GM12878 (cell line): ENCODE measurements at regions not wholly inside any gene's neighbourhood (a gene's known extent, or its start where the extent isn't known, plus 50 kb on each side); places are given as distances from the start of the nearest gene placed in this dataset.

Experiments
- ATAC-seq: fragments of 200-7000 bp; cut with Tn5 transposase; 3 replicates; pipeline ENCODE4 v1.9.1; 2020; ENCODE audit warnings: mild to moderate bottlenecking, moderate library complexity
- BruUV-seq: library from RNA; stranded (reverse); fragments of 400-500 nt; replicated peaks from 2 replicates; lab custom pipeline; 2021; lab: Mats Ljungman, UMichigan
- CTCF ChIA-PET: fragments of 300-600 bp; sonication (Branson Sonifier 250); formaldehyde crosslinking; extraction: SDS; loops from one replicate; lab custom pipeline; 2021; ENCODE audit warnings: inconsistent platforms; lab: Yijun Ruan, JAX
- POLR2A ChIA-PET: fragments of 350-600 bp; formaldehyde crosslinking; extraction: SDS; loops from one replicate; lab custom pipeline; 2021; ENCODE audit warnings: inconsistent platforms; lab: Charles Lee
- RAD21 ChIA-PET: fragments of 300-600 bp; sonication (Branson Sonifier 250); formaldehyde crosslinking; loops from one replicate; lab custom pipeline; 2023; ENCODE audit warnings: antibody characterized with exemption; ENCODE audit not compliant: unreplicated experiment; lab: Charles Lee
- SMC1A ChIA-PET: fragments of 300-600 bp; sonication (Branson Sonifier 250); formaldehyde crosslinking; loops from one replicate; lab custom pipeline; 2023; ENCODE audit not compliant: unreplicated experiment, uncharacterized antibody; lab: Charles Lee
- DNase-seq: peaks from one replicate; pipeline ENCODE4 v3.0.0-alpha.2; 2011; ENCODE audit warnings: low read depth, low spot score
- FAIRE-seq: peaks from 3 replicates; lab custom pipeline; 2011; peaks lifted over from hg19 to GRCh38; lab: Jason Lieb, UNC
- H2AFZ ChIP-seq: 2 replicates; pipeline ENCODE4 v1.6.0; 2011; ENCODE audit warnings: low read depth, low read length, control low read depth; ENCODE audit not compliant: control insufficient read depth
- H3K27ac ChIP-seq: 2 replicates; pipeline ENCODE4 v1.5.1; 2011; ENCODE audit warnings: control low read depth; ENCODE audit not compliant: control insufficient read depth, insufficient read depth
- H3K27me3 ChIP-seq, 2 experiments: replicated peaks in 1 of 2; 2 replicates each; pipeline versions ENCODE4 v1.6.0 to v1.6.1; 2011; ENCODE audit warnings: low read length in 1 of 2; ENCODE audit not compliant: control insufficient read depth in 2 of 2, insufficient read depth in 2 of 2
- H3K36me3 ChIP-seq, 2 experiments: 2 replicates each; pipeline ENCODE4 v1.5.1; 2011; ENCODE audit warnings: low read length in 1 of 2; ENCODE audit not compliant: control insufficient read depth in 2 of 2, insufficient read depth in 2 of 2
- H3K4me1 ChIP-seq: 2 replicates; pipeline ENCODE4 v1.6.1; 2011; ENCODE audit warnings: mild to moderate bottlenecking, low read length, moderate library complexity, mixed read lengths; ENCODE audit not compliant: control insufficient read depth, insufficient read depth
- H3K4me2 ChIP-seq: 2 replicates; pipeline ENCODE4 v1.6.0; 2011; ENCODE audit warnings: control low read depth; ENCODE audit not compliant: control insufficient read depth, insufficient read depth
- H3K4me3 ChIP-seq: fragments of 200-600 bp; sonication (generic); 2 replicates; pipeline ENCODE4 v1.5.1; 2016
- H3K79me2 ChIP-seq: 2 replicates; pipeline ENCODE4 v1.6.0; 2011; ENCODE audit warnings: low read length; ENCODE audit not compliant: control insufficient read depth, insufficient read depth
- H3K9ac ChIP-seq: 2 replicates; pipeline ENCODE4 v1.8.0; 2011; ENCODE audit warnings: low read length, control low read depth, mixed read lengths; ENCODE audit not compliant: control insufficient read depth, insufficient read depth
- H3K9me3 ChIP-seq: replicated peaks from 3 replicates; pipeline ENCODE4 v1.5.1; 2011; ENCODE audit warnings: mild to moderate bottlenecking, low read length; ENCODE audit not compliant: control insufficient read depth, insufficient read depth
- H4K20me1 ChIP-seq: 2 replicates; pipeline ENCODE4 v1.6.0; 2011; ENCODE audit not compliant: control insufficient read depth, insufficient read depth
- IKZF1 ChIP-seq: fragments of 450-650 bp; conservative IDR thresholded peaks from 2 replicates; pipeline ENCODE4 v1.6.1; 2017; ENCODE audit warnings: antibody characterized with exemption, mild to moderate bottlenecking
- MYB ChIP-seq: fragments of 150-350 bp; IDR thresholded peaks from 2 replicates; pipeline ENCODE4 v1.6.1; 2014; ENCODE audit warnings: mild to moderate bottlenecking, low read depth, low read length, borderline replicate concordance
- NR2C1 ChIP-seq: fragments of 450-650 bp; IDR thresholded peaks from 2 replicates; pipeline ENCODE4 v1.6.1; 2017; ENCODE audit warnings: antibody characterized with exemption, mild to moderate bottlenecking, moderate library complexity
- RBBP5 ChIP-seq: fragments of 200-600 bp; sonication (generic); conservative IDR thresholded peaks from 2 replicates; pipeline ENCODE4 v1.6.1; 2016
- SREBF2 ChIP-seq: IDR thresholded peaks from 2 replicates; pipeline ENCODE4 v1.6.1; 2012; ENCODE audit warnings: mild to moderate bottlenecking, low read length
- TCF7 ChIP-seq: IDR thresholded peaks from 2 replicates; pipeline ENCODE4 v1.6.1; 2014; ENCODE audit warnings: antibody characterized with exemption, borderline replicate concordance
- ZBED1 ChIP-seq: IDR thresholded peaks from 2 replicates; pipeline ENCODE4 v1.6.1; 2016; ENCODE audit warnings: borderline replicate concordance
- WGBS: methylation state at CpG from one replicate; pipeline ENCODE4 v1.1.6; 2016; ENCODE audit warnings: low lambda C conversion rate; ENCODE audit not compliant: insufficient replicate concordance, insufficient coverage; ENCODE audit errors: missing lambda C conversion rate; 5-methylcytosine and 5-hydroxymethylcytosine counted together
- in situ Hi-C: fragments of 300-500 bp; cut with MboI; formaldehyde crosslinking; loops from 9 replicates; pipeline ENCODE4 v1.14.3; 2018; ENCODE audit warnings: mixed read lengths
- intact Hi-C: fragments of 100-400 bp; cut with micrococcal nuclease; formaldehyde crosslinking; loops from one replicate; pipeline ENCODE4 v1.14.2; 2022; ENCODE audit not compliant: unreplicated experiment
- TF ChIP-seq, protein P1 (sequence below): fragments of 450-650 bp; IDR thresholded peaks from 2 replicates; pipeline ENCODE4 v1.6.1; 2017; ENCODE audit warnings: mild to moderate bottlenecking, low read depth, inconsistent platforms; ENCODE audit not compliant: poor library complexity, severe bottlenecking
- TF ChIP-seq, protein P2 (sequence below): IDR thresholded peaks from 2 replicates; pipeline ENCODE4 v1.6.1; 2012; ENCODE audit warnings: low read depth, low read length, improper control_type of control experiment
- TF ChIP-seq, protein P3 (sequence below): IDR thresholded peaks from 2 replicates; pipeline ENCODE4 v1.6.1; 2011; ENCODE audit warnings: low read depth, mild to moderate bottlenecking, low read length, moderate library complexity, borderline replicate concordance; ENCODE audit errors: extremely low read depth
- TF ChIP-seq, protein P4 (sequence below): fragments of 450-650 bp; IDR thresholded peaks from 2 replicates; pipeline ENCODE4 v1.6.1; 2017; ENCODE audit warnings: mild to moderate bottlenecking, moderate library complexity

DNA sequence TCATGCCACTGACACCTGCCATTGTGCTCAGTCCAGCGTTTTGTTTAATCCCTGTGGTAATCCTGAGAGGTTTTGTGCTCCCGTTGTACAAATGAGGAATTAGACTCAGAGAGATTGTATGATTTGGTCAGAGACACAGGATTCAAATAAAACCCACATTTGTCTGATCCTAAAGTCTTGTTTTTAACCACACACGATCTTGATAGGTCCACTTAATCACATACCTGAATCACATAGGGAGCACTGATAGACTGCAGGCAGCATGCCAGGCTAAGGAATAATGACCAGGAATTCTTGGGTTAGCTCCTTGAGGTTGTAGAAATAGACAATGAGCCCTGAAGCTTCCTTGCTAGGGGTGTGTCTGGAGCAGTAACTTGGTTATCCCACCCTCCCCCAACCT is 202.6 kb upstream of the RGS6 start:
- Histone ChIP-seq H3K4me2 (no peak overlapping the region), H3K4me1 (no peaks in the 10 kb centered on the region), H3K79me2 (no peaks in the 10 kb centered on the region), H3K36me3 (peaks cover 33 to 46% of the 10 kb centered on the region in 2 experiments), H2AFZ (no peak overlapping the region), H3K9me3 (no peaks in the 10 kb centered on the region), H4K20me1 (no peaks in the 10 kb centered on the region), H3K27me3 (no peaks in the 10 kb centered on the region), H3K9ac (no peak overlapping the region), H3K27ac (no peak overlapping the region), H3K4me3 (no peak overlapping the region)
- no TSS peak for BruUV-seq
- CTCF ChIA-PET: interaction anchor here (1.4 kb wide), 1 partner anchor 126 kb away, joined by 3 read pairs; no protein-coding TSS in a partner anchor
- WGBS: 98% methylated on average over 3 of the region's 3 CpGs
- TF ChIP-seq RBBP5: no peak
- TF ChIP-seq, protein P1, sequence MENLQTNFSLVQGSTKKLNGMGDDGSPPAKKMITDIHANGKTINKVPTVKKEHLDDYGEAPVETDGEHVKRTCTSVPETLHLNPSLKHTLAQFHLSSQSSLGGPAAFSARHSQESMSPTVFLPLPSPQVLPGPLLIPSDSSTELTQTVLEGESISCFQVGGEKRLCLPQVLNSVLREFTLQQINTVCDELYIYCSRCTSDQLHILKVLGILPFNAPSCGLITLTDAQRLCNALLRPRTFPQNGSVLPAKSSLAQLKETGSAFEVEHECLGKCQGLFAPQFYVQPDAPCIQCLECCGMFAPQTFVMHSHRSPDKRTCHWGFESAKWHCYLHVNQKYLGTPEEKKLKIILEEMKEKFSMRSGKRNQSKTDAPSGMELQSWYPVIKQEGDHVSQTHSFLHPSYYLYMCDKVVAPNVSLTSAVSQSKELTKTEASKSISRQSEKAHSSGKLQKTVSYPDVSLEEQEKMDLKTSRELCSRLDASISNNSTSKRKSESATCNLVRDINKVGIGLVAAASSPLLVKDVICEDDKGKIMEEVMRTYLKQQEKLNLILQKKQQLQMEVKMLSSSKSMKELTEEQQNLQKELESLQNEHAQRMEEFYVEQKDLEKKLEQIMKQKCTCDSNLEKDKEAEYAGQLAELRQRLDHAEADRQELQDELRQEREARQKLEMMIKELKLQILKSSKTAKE: no peak
- intact Hi-C loops (loop anchor here (10.0 kb wide), 1 partner anchor 125 kb away; no protein-coding TSS in a partner anchor), in situ Hi-C loops (no loop called here)
- RAD21 ChIA-PET: no interaction called here
- DNase-seq (no peak), ATAC-seq (no peak), FAIRE-seq (no peak)
- SMC1A ChIA-PET: interaction anchor here (1.1 to 1.3 kb wide), 3 partner anchors 68 to 625 kb away, joined by 3 read pairs; no protein-coding TSS in a partner anchor
- POLR2A ChIA-PET: no interaction called here

DNA sequence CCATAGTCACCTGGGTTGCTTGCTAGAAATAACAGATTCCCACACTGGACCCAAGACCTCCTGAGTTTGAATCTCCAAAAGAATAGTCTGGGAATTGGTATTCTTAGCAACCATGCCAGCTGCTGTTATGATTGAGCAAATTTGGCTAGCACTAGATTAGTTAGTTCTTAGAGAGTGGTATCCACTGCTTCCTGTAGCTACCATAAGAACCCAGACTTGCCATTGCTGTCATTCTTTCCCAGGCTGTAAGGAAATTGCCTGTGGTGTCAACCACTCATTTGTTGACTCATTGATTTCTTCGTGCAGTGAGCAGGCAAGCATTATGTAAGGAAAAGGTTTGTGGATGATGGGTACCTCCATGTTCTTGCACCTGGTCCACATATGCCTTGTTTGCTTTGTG is 201.8 kb upstream of the RGS6 start:
- ChIA-PET RAD21 (interaction anchor here (0.8 kb wide), 1 partner anchor 125 kb away, joined by 3 read pairs; no protein-coding TSS in a partner anchor), POLR2A (no interaction called here), CTCF (interaction anchor here (1.4 kb wide), 1 partner anchor 11 kb away, joined by 3 read pairs; no protein-coding TSS in a partner anchor), SMC1A (interaction anchor here (0.7 kb wide), 1 partner anchor 519 kb away, joined by 3 read pairs; no protein-coding TSS in a partner anchor)
- BruUV-seq: no TSS peak
- in situ Hi-C loops: no loop called here
- Histone ChIP-seq H3K9me3 (no peaks in the 10 kb centered on the region), H3K27ac (no peak overlapping the region), H3K9ac (no peak overlapping the region), H3K4me2 (no peak overlapping the region), H2AFZ (no peak overlapping the region), H4K20me1 (no peaks in the 10 kb centered on the region), H3K36me3 (peaks cover 31 to 46% of the 10 kb centered on the region in 2 experiments), H3K79me2 (no peaks in the 10 kb centered on the region), H3K4me3 (no peak overlapping the region), H3K27me3 (no peaks in the 10 kb centered on the region), H3K4me1 (no peaks in the 10 kb centered on the region)
- 91% methylated on average over 1 of the region's 1 CpG for WGBS
- FAIRE-seq: no peak
- DNase-seq: no peak
- intact Hi-C loops: no loop called here
- ATAC-seq: no peak
- TF ChIP-seq NR2C1: no peak
- TF ChIP-seq, protein P2, sequence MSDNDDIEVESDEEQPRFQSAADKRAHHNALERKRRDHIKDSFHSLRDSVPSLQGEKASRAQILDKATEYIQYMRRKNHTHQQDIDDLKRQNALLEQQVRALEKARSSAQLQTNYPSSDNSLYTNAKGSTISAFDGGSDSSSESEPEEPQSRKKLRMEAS: no peak
- TF ChIP-seq, protein P3, sequence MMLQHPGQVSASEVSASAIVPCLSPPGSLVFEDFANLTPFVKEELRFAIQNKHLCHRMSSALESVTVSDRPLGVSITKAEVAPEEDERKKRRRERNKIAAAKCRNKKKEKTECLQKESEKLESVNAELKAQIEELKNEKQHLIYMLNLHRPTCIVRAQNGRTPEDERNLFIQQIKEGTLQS: no peak
- TF ChIP-seq IKZF1: no peak
- TF ChIP-seq SREBF2: no peak
- TF ChIP-seq MYB: no peak
- TF ChIP-seq TCF7: no peak
- TF ChIP-seq ZBED1: no peak
- TF ChIP-seq, protein P4, sequence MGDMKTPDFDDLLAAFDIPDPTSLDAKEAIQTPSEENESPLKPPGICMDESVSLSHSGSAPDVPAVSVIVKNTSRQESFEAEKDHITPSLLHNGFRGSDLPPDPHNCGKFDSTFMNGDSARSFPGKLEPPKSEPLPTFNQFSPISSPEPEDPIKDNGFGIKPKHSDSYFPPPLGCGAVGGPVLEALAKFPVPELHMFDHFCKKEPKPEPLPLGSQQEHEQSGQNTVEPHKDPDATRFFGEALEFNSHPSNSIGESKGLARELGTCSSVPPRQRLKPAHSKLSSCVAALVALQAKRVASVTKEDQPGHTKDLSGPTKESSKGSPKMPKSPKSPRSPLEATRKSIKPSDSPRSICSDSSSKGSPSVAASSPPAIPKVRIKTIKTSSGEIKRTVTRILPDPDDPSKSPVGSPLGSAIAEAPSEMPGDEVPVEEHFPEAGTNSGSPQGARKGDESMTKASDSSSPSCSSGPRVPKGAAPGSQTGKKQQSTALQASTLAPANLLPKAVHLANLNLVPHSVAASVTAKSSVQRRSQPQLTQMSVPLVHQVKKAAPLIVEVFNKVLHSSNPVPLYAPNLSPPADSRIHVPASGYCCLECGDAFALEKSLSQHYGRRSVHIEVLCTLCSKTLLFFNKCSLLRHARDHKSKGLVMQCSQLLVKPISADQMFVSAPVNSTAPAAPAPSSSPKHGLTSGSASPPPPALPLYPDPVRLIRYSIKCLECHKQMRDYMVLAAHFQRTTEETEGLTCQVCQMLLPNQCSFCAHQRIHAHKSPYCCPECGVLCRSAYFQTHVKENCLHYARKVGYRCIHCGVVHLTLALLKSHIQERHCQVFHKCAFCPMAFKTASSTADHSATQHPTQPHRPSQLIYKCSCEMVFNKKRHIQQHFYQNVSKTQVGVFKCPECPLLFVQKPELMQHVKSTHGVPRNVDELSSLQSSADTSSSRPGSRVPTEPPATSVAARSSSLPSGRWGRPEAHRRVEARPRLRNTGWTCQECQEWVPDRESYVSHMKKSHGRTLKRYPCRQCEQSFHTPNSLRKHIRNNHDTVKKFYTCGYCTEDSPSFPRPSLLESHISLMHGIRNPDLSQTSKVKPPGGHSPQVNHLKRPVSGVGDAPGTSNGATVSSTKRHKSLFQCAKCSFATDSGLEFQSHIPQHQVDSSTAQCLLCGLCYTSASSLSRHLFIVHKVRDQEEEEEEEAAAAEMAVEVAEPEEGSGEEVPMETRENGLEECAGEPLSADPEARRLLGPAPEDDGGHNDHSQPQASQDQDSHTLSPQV: no peak
